ENCODE measurements at regions not wholly inside any gene's neighbourhood (a gene's known extent, or its start where the extent isn't known, plus 50 kb on each side); places are given as distances from the start of the nearest gene placed in this dataset.

DNA sequence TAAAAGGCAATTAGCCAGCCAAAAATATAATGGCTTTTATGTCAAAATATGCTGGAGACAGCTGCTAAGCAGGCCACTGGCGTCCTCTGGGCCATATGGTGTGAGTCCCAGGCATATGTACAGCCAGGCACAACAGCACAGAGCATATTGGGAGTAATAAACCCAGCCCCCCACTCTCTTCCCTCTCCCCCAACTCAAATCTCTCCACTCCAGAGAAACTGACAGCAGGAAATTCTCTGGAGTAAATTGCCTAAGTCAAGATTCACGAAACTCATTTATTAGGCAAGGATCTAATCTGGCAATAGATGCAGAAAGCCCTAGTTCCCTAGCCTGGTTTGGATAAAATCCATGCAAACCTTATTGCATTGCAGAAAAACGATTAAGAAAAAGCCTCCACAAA, 147.9 kb upstream of the SEL1L start:
- Histone ChIP-seq H2AFZ (ENCODE audit: low read depth, low read length) (no peak overlapping the region), H4K20me1 (ENCODE audit: insufficient read depth) (no peaks in the 10 kb centered on the region), H3K4me2 (ENCODE audit: low read length) (no peak overlapping the region), H3K4me3 (ENCODE audit: low read length) (no peak overlapping the region), H3K9ac (ENCODE audit: low read length) (no peak overlapping the region), H3K9me3 (ENCODE audit: low read length) (no peaks in the 10 kb centered on the region), H3K79me2 (replicated peaks; ENCODE audit: insufficient read depth, low read length) (no peaks in the 10 kb centered on the region), H3K27me3 (ENCODE audit: insufficient read depth, low read depth, low read length) (no peaks in the 10 kb centered on the region), H3K27ac (ENCODE audit: low read length) (no peak overlapping the region), H3K36me3 (ENCODE audit: insufficient read depth, low read length) (no peaks in the 10 kb centered on the region), H3K9me2 (ENCODE audit: insufficient read depth, low read length) (no peaks in the 10 kb centered on the region), H3F3A (ENCODE audit: insufficient read depth, low read length, poor library complexity, severe bottlenecking) (no peaks in the 10 kb centered on the region)
- TF ChIP-seq, protein P1, sequence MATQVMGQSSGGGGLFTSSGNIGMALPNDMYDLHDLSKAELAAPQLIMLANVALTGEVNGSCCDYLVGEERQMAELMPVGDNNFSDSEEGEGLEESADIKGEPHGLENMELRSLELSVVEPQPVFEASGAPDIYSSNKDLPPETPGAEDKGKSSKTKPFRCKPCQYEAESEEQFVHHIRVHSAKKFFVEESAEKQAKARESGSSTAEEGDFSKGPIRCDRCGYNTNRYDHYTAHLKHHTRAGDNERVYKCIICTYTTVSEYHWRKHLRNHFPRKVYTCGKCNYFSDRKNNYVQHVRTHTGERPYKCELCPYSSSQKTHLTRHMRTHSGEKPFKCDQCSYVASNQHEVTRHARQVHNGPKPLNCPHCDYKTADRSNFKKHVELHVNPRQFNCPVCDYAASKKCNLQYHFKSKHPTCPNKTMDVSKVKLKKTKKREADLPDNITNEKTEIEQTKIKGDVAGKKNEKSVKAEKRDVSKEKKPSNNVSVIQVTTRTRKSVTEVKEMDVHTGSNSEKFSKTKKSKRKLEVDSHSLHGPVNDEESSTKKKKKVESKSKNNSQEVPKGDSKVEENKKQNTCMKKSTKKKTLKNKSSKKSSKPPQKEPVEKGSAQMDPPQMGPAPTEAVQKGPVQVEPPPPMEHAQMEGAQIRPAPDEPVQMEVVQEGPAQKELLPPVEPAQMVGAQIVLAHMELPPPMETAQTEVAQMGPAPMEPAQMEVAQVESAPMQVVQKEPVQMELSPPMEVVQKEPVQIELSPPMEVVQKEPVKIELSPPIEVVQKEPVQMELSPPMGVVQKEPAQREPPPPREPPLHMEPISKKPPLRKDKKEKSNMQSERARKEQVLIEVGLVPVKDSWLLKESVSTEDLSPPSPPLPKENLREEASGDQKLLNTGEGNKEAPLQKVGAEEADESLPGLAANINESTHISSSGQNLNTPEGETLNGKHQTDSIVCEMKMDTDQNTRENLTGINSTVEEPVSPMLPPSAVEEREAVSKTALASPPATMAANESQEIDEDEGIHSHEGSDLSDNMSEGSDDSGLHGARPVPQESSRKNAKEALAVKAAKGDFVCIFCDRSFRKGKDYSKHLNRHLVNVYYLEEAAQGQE (IDR thresholded peaks at IDR 0.05; ENCODE audit: borderline replicate concordance) = no peak
- TF ChIP-seq POLR2AphosphoS5 (IDR thresholded peaks at IDR 0.05) (no peak), MXI1 (conservative IDR thresholded peaks at IDR 0.05; ENCODE audit: poor library complexity, severe bottlenecking) (no peak), TAF1 (IDR thresholded peaks at IDR 0.05; ENCODE audit: low read depth) (no peak), EP300 (conservative IDR thresholded peaks at IDR 0.05; ENCODE audit: poor library complexity, severe bottlenecking) (no peak), RAD21 (conservative IDR thresholded peaks at IDR 0.05) (no peak), SMC3 (conservative IDR thresholded peaks at IDR 0.05; ENCODE audit: poor library complexity) (no peak), EZH2 (IDR thresholded peaks at IDR 0.05; ENCODE audit: borderline replicate concordance, insufficient read depth, low read length, poor library complexity, severe bottlenecking) (no peak)
- TF ChIP-seq, protein P2, sequence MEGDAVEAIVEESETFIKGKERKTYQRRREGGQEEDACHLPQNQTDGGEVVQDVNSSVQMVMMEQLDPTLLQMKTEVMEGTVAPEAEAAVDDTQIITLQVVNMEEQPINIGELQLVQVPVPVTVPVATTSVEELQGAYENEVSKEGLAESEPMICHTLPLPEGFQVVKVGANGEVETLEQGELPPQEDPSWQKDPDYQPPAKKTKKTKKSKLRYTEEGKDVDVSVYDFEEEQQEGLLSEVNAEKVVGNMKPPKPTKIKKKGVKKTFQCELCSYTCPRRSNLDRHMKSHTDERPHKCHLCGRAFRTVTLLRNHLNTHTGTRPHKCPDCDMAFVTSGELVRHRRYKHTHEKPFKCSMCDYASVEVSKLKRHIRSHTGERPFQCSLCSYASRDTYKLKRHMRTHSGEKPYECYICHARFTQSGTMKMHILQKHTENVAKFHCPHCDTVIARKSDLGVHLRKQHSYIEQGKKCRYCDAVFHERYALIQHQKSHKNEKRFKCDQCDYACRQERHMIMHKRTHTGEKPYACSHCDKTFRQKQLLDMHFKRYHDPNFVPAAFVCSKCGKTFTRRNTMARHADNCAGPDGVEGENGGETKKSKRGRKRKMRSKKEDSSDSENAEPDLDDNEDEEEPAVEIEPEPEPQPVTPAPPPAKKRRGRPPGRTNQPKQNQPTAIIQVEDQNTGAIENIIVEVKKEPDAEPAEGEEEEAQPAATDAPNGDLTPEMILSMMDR (IDR thresholded peaks at IDR 0.05; ENCODE audit: poor library complexity, severe bottlenecking) = no peak

DNA sequence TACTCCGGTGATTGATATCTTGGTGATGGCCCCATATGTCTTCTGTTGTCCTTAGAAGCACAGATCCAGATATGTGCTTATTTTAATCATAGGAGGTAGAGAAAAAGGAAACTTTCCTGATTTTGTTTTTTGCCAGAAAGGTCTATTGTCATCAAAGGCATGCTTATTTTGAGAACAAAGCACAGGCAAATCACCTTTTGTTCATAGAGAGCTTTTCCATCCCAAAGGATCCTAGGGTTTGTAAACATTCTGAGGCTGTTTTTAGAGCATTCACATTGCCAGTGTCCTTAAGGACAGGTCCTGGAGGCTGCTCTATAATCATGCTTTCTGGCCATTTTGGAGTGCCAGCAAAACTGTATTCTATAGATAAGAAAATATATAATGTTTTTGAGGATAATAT, 148.5 kb upstream of the SEL1L start:
- H3K79me2 ChIP-seq (replicated peaks; ENCODE audit: insufficient read depth, low read length) = no peaks in the 10 kb centered on the region
- no peak for TF ChIP-seq MXI1 (conservative IDR thresholded peaks at IDR 0.05; ENCODE audit: poor library complexity, severe bottlenecking)
- no peak for TF ChIP-seq RAD21 (conservative IDR thresholded peaks at IDR 0.05)
- TF ChIP-seq, protein P1 (IDR thresholded peaks at IDR 0.05; ENCODE audit: borderline replicate concordance) = no peak
- no peak for TF ChIP-seq POLR2AphosphoS5 (IDR thresholded peaks at IDR 0.05)
- no peak for TF ChIP-seq TAF1 (IDR thresholded peaks at IDR 0.05; ENCODE audit: low read depth)
- TF ChIP-seq EZH2 (IDR thresholded peaks at IDR 0.05; ENCODE audit: borderline replicate concordance, insufficient read depth, low read length, poor library complexity, severe bottlenecking) = no peak
- TF ChIP-seq SMC3 (conservative IDR thresholded peaks at IDR 0.05; ENCODE audit: poor library complexity) = no peak
- TF ChIP-seq, protein P2 (IDR thresholded peaks at IDR 0.05; ENCODE audit: poor library complexity, severe bottlenecking) = no peak
- no peak for TF ChIP-seq EP300 (conservative IDR thresholded peaks at IDR 0.05; ENCODE audit: poor library complexity, severe bottlenecking)
- no peak overlapping the region for H3K4me2 ChIP-seq (ENCODE audit: low read length)
- no peaks in the 10 kb centered on the region for H3F3A ChIP-seq (ENCODE audit: insufficient read depth, low read length, poor library complexity, severe bottlenecking)
- H3K27me3 ChIP-seq (ENCODE audit: insufficient read depth, low read depth, low read length) = no peaks in the 10 kb centered on the region
- H3K4me3 ChIP-seq (ENCODE audit: low read length) = no peak overlapping the region
- H3K9me3 ChIP-seq (ENCODE audit: low read length) = no peaks in the 10 kb centered on the region
- H3K27ac ChIP-seq (ENCODE audit: low read length) = no peak overlapping the region
- no peak overlapping the region for H2AFZ ChIP-seq (ENCODE audit: low read depth, low read length)
- H3K9ac ChIP-seq (ENCODE audit: low read length) = no peak overlapping the region
- H3K36me3 ChIP-seq (ENCODE audit: insufficient read depth, low read length) = no peaks in the 10 kb centered on the region
- no peaks in the 10 kb centered on the region for H4K20me1 ChIP-seq (ENCODE audit: insufficient read depth)
- no peaks in the 10 kb centered on the region for H3K9me2 ChIP-seq (ENCODE audit: insufficient read depth, low read length)
